Fibroblast of mammary gland (primary cell): ENCODE measurements at regions not wholly inside any gene's neighbourhood (a gene's known extent, or its start where the extent isn't known, plus 50 kb on each side); places are given as distances from the start of the nearest gene placed in this dataset.

Experiments
- DNase-seq: peaks from one replicate; pipeline ENCODE4 v3.0.0-alpha.2; 2010; ENCODE audit warnings: low read depth
- H3K4me3 ChIP-seq: 2 replicates; pipeline ENCODE4 v1.5.1; 2011; ENCODE audit warnings: low read depth, mild to moderate bottlenecking, low read length, moderate library complexity; ENCODE audit not compliant: control insufficient read depth
- CTCF ChIP-seq: conservative IDR thresholded peaks from 2 replicates; pipeline ENCODE4 v1.5.1; 2011; ENCODE audit warnings: low read depth, low read length, inconsistent platforms; ENCODE audit not compliant: control insufficient read depth, insufficient read depth

GRCh38 chr6:91827151-91827550 is 1240.3 kb upstream of the MAP3K7 start:
- TF ChIP-seq CTCF, result no peak
- no peak overlapping the region for H3K4me3 ChIP-seq

GRCh38 chr6:91826128-91826527 is 1239.3 kb upstream of the MAP3K7 start:
- no peak for DNase-seq
- H3K4me3 ChIP-seq, result no peak overlapping the region
- TF ChIP-seq CTCF, result no peak

More at GRCh38 chr6:91827151-91827550, 1240.3 kb upstream of the MAP3K7 start:
- DNase-seq, result no peak

- no peak for DNase-seq
- TF ChIP-seq CTCF, result no peak
- no peak overlapping the region for H3K4me3 ChIP-seq
Measured at GRCh38 chr6:91824331-91824730, 1237.5 kb upstream of the MAP3K7 start.

- no peak overlapping the region for H3K4me3 ChIP-seq
- no peak for TF ChIP-seq CTCF
- DNase-seq, result peak; percentile 57
Measured at GRCh38 chr6:91822581-91822980, 1235.7 kb upstream of the MAP3K7 start.

- no peak for DNase-seq
- TF ChIP-seq CTCF, result no peak
- no peak overlapping the region for H3K4me3 ChIP-seq
Measured at GRCh38 chr6:91816335-91816734, 1229.5 kb upstream of the MAP3K7 start.

- no peak for TF ChIP-seq CTCF
- no peak for DNase-seq
- no peak overlapping the region for H3K4me3 ChIP-seq
Measured at GRCh38 chr6:91813641-91814040, 1226.8 kb upstream of the MAP3K7 start.
